ENCODE measurements at regions not wholly inside any gene's neighbourhood (a gene's known extent, or its start where the extent isn't known, plus 50 kb on each side); places are given as distances from the start of the nearest gene placed in this dataset.

DNA sequence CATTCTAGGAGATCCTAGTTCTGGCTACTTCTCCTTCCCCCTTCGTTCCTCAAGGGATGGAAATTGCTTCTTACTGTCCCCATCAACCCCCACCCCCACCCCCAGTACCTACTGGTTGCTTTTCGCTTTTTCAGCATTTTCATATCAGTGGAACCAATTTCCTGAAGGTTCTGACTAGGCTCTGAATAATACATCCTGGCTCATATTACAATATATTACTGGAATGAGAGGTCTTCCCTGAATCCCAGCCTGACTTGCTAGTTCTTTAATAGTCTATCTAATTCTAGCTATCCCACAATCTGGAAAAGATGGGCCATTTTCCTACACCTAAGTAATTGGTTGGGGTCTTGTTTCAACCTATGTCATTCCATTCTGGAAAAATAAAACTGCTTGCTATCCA lies 207.4 kb downstream of the COG6 start:
- FAIRE-seq (no peak), DNase-seq (ENCODE audit: low read depth) (peak; percentile 44)
- Histone ChIP-seq H3K36me3 (ENCODE audit: control insufficient read depth, insufficient read depth, low read length) (no peaks in the 10 kb centered on the region), H3K4me3 (ENCODE audit: low read depth, low read length) (no peak overlapping the region), H3K27me3 (ENCODE audit: control insufficient read depth, insufficient read depth, low read length) (no peaks in the 10 kb centered on the region)
- no peak for TF ChIP-seq CTCF (IDR thresholded peaks at IDR 0.05; ENCODE audit: insufficient read depth, low read length, severe bottlenecking)

- no peak for DNase-seq (ENCODE audit: low read depth)
- Histone ChIP-seq H3K27me3 (ENCODE audit: control insufficient read depth, insufficient read depth, low read length) (no peaks in the 10 kb centered on the region), H3K36me3 (ENCODE audit: control insufficient read depth, insufficient read depth, low read length) (no peaks in the 10 kb centered on the region), H3K4me3 (ENCODE audit: low read depth, low read length) (no peak overlapping the region)
- FAIRE-seq: no peak
- TF ChIP-seq CTCF (IDR thresholded peaks at IDR 0.05; ENCODE audit: insufficient read depth, low read length, severe bottlenecking): no peak
These were observed 208.8 kb downstream of the COG6 start for GRCh38 chr13:39864221-39864620.

- DNase-seq (ENCODE audit: low read depth) (no peak), FAIRE-seq (no peak)
- H3K36me3 ChIP-seq (ENCODE audit: control insufficient read depth, insufficient read depth, low read length): no peaks in the 10 kb centered on the region
- H3K4me3 ChIP-seq (ENCODE audit: low read depth, low read length): no peak overlapping the region
- H3K27me3 ChIP-seq (ENCODE audit: control insufficient read depth, insufficient read depth, low read length): no peaks in the 10 kb centered on the region
- no peak for TF ChIP-seq CTCF (IDR thresholded peaks at IDR 0.05; ENCODE audit: insufficient read depth, low read length, severe bottlenecking)
These were observed 211.3 kb downstream of the COG6 start for GRCh38 chr13:39866722-39867121.

DNA sequence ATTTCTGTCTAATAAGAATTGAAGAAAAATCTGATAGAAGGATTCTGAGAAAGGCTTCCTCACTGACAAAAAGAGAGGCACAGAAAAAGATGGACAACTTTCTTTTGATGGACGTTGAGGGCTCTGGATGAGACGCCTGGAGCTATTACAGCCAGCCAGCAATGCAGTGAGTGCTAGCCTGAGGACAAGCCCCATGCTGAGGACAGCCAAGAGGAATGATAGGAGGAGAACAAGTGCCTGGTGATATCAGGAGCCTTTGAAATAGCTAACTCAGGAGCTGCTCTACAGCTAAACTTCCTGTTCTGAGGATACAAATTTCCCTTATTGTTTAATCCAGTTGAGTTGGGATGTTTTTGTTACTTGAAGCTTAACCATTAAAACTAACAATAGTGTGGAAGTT lies 212.3 kb downstream of the COG6 start:
- FAIRE-seq: no peak
- Histone ChIP-seq H3K27me3 (ENCODE audit: control insufficient read depth, insufficient read depth, low read length) (no peaks in the 10 kb centered on the region), H3K36me3 (ENCODE audit: control insufficient read depth, insufficient read depth, low read length) (no peaks in the 10 kb centered on the region), H3K4me3 (ENCODE audit: low read depth, low read length) (no peak overlapping the region)
- no peak for DNase-seq (ENCODE audit: low read depth)
- no peak for TF ChIP-seq CTCF (IDR thresholded peaks at IDR 0.05; ENCODE audit: insufficient read depth, low read length, severe bottlenecking)

DNA sequence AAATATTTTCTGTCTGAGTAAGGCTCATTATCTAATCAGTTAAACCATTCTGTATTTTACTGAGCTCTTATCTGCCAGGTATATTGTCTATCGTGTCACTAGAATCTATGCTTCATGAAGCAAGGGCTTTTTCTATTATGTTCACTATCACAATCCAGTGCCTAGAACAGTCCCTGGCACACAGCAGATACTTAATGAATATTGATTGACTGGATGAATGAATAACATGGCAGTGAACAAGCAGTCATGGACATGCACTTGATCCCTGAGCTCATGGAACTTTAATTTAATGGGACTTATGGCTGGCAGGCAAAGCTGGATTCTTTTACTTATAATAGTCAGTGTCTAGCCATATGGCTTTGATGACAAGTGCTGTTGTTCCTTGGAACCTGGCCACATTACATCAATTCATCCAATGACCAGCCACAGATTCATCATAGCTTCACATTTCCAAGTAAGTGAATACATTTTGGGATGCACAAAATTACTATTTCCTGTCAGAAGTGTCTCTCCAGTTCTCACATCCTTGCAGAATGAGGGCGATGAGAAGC lies 214.8 kb downstream of the COG6 start:
- no peak for TF ChIP-seq CTCF (IDR thresholded peaks at IDR 0.05; ENCODE audit: insufficient read depth, low read length, severe bottlenecking)
- H3K27me3 ChIP-seq (ENCODE audit: control insufficient read depth, insufficient read depth, low read length): no peaks in the 10 kb centered on the region
- no peak for FAIRE-seq

GRCh38 chr13:39874331-39875053 lies 219.0 kb downstream of the COG6 start:
- no peak for TF ChIP-seq CTCF (IDR thresholded peaks at IDR 0.05; ENCODE audit: insufficient read depth, low read length, severe bottlenecking)
- no peak for DNase-seq (ENCODE audit: low read depth)
- no peak for FAIRE-seq
- H3K36me3 ChIP-seq (ENCODE audit: control insufficient read depth, insufficient read depth, low read length): no peaks in the 10 kb centered on the region
- no peak overlapping the region for H3K4me3 ChIP-seq (ENCODE audit: low read depth, low read length)
- H3K27me3 ChIP-seq (ENCODE audit: control insufficient read depth, insufficient read depth, low read length): no peaks in the 10 kb centered on the region

More for the DNA sequence above, 214.8 kb downstream of the COG6 start:
- Histone ChIP-seq H3K4me3 (ENCODE audit: low read depth, low read length) (no peak overlapping the region), H3K36me3 (ENCODE audit: control insufficient read depth, insufficient read depth, low read length) (no peaks in the 10 kb centered on the region)
- no peak for DNase-seq (ENCODE audit: low read depth)

Data from bronchial epithelial cell (primary cell).